ENCODE measurements at regions not wholly inside any gene's neighbourhood (a gene's known extent, or its start where the extent isn't known, plus 50 kb on each side); places are given as distances from the start of the nearest gene placed in this dataset.

DNA sequence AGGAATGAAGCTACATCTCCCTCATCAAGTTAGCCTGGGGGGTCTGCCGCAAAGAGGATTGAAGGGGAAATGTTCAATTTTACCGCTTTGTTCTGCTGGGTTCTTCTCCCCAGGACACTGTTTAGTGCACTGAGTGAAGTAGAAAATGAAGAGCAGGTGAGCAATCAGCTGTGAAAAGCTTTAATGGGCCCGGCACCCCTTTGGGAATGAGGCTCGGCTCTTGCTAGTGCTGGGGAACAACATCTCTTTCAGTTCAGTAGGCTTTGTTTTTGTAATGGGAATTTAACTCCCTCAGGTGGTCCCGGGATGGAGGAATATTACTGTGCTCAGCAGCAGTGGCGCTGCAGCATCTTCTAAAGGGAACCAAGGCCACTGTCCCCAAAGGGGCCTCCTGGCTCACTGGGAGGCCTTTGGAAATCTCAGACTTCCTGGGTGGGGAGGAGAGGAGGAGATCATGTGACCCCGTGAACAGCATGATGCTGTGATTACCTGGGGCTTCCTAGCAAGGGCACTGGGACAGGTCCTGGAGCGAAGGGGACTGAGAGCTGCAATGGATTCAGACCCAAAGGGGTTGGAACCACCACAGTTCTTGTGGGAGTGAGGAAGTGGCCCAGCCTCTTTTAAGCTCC is 85.2 kb upstream of the MAX start:
- DNase-seq, result no peak

DNA sequence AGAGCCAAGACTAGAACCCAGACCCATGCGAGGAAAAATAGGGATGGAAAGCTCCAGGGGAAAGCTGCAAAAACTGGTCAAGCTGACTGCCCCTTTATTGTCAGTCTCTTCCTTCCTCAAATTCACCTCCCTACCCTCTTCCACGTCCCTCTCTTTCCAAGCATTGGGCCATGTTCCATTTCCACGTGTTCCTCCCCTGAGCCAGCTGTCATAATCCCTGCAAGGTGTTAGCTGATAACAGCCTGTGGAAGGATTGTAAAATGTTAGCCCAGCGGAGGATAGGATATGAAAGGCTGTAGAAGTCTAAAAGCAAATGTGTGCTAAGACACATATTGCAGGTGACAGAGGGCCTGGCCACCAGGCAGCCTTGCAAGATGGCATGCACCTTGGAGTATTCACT is 88.0 kb upstream of the MAX start:
- DNase-seq, result no peak

GRCh38 chr14:65191716-65192115 is 89.4 kb upstream of the MAX start:
- no peak for DNase-seq

DNA sequence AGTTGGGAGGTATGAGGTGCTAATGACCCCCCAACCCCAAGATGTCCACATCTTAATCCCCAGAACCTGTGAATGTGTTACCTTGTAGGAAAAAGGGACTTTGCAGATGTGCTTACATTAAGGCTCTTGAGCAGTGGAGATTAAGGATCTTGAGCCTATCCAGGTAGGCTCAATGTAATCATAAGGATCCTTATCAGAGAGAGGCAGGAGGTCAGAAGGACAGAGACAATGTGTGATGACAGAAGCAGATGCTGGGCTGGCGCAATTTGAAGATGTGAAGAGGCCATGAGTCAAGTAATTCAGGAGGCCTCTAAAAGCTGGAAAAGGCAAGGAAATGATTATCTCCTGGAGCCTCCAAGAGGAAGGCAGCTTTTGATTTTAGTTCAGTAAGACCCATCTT is 90.4 kb upstream of the MAX start:
- no peak for DNase-seq

- DNase-seq, result no peak
Observed at GRCh38 chr14:65193916-65194590, 91.7 kb upstream of the MAX start.

GRCh38 chr14:65195042-65195719 is 92.9 kb upstream of the MAX start:
- DNase-seq, result no peak

DNA sequence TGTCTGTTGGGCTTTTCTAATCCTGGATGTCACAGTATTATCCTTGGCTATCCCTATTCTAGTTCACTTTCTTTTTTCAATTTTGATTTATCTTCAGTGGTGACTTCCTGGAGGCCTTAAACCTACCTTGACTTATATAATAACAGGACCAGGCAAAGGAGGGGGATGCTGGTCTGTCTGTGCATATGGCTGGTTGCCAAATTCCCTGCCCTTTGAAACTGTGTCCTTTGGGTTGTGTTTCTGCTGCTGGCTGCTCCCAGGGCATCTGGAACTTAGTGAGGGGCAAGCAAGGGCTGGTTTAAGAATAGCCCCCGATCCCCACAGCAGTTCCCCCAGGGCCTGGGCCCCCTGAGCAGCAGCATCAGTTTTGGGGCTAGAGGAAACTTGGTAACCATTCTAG is 96.0 kb upstream of the MAX start:
- DNase-seq, result no peak

DNA sequence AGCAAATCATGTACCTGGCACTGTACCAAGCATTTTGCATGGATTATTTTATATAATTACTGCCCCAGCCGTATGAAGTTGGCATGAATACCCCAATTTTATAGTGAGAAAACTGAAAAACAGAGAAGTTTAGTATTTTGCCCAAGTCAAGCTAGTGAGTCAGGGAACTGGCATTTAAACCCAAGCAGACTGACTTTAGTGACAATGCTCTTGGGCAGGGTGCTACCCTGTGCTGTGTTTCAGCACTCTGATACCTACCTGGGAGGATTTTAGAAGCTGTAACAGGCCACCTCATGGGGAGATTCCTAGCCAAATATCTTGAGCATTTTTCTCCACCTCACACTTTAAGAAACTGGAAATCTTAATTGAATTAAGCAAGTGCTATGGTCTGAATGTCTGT is 98.1 kb upstream of the MAX start:
- DNase-seq, result no peak

DNA sequence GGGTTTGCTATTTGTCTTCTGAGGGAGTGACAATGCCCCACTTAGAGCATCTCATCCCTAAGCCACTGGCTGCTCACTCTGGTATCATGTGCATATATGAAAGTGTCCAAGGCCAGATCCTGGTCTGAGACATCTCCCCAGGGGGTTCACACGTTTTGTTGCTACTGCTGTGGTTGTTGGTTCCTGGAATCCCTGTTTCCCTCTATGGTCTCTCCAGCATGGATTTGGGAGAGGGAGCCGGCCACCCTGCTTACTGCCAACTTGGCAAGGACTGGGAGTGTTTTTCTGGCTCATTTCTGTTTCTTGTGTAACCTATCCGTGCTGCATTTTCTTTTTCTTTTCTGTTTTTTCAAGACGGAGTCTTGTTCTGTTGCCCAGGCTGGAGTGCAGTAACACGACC is 101.3 kb upstream of the MAX start:
- no peak for DNase-seq

GRCh38 chr14:65204056-65204455 is 101.7 kb upstream of the MAX start:
- no peak for DNase-seq

DNA sequence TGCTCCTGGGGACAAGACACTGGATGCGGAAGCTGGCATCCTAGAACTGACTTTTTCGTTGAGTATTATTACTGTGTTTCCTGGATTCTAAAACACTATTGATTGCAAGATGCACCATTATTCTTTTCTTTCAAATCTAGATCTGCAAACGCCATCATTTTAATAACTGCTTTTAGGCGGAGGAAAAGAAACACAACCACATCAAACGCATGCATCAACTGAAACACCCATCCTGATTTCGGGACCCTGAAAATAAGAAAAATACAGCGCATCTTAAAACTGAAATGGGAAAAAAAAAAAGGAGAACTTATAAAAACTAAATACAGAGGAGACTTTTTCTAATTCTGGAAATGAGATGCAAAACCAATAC is 103.7 kb upstream of the MAX start:
- no peak for DNase-seq

DNA sequence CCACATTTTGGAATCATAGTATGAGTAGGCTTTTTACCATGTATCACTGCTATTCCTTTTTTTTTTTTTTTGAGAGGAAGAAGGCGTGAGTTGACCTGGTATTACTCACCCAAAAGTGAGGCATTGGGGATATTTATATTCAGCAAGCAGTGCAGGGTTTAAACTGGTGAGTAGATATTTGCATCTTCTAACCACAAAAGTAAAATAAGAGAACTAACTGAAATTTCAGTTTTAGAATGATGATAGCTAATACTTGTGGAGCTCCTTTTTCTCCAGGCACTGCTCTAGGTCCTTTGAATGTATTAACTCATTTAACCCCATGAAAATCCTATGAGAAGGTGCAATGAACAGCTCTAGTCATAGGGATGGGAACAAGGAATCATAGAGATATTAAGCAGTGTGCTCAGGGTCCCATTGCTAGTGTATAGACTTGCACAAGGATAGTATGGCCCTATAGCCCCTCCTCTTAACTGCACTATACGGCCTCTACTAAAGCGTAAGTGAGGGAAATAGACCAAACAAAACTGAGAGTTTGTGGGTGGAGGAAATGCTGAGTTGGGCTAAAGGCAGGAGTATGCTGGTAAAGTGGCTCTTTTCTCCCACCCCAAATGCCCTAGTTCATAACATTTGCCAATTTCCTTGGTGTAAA is 104.3 kb upstream of the MAX start:
- DNase-seq, result no peak

DNA sequence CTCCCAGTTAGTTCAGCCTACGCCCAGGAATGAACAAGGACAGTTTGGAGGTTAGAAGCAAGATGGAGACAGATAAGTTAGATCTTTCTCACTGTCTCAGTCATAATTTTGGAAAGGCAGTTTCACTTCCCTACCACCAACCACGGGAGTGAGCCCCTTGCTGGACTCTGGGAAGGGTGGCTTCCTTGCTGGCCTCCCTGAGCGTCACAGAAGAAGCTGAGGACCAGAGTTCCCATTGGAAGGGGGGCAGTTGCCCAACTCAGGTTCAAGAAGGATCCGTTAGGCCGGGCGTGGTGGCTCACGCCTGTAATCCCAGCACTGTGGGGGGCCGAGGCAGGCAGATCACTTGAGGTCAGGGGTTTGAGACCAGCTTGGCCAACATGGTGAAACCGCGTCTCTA is 106.2 kb upstream of the MAX start:
- no peak for DNase-seq

- DNase-seq, result no peak
Observed at GRCh38 chr14:65210118-65210821, 108.0 kb upstream of the MAX start.

- no peak for DNase-seq
Observed at GRCh38 chr14:65210822-65211182, 108.5 kb upstream of the MAX start.

- no peak for DNase-seq
Observed at GRCh38 chr14:65211341-65211987, 109.1 kb upstream of the MAX start.

- DNase-seq, result no peak
Observed at GRCh38 chr14:65213316-65213715, 111.0 kb upstream of the MAX start.

DNA sequence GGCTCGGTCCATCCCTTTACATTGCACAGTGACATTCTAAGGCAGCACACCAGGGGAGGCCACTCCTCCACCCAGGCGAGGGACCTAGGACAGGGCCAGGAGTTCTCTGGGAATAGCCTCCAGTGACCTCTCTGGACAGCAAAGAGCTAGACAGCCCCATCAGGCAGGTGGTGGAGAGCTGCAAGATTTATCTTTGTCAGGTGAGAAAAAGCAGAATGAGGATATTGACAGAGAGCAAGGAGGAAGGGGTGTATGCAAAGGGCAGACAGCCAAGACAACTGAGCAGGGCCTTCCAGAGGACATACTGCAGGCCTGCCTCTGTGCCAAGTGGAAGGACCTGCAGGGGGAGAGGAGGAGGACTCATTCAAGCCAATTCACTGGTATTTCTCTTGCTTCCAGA is 112.4 kb upstream of the MAX start:
- DNase-seq, result no peak

DNA sequence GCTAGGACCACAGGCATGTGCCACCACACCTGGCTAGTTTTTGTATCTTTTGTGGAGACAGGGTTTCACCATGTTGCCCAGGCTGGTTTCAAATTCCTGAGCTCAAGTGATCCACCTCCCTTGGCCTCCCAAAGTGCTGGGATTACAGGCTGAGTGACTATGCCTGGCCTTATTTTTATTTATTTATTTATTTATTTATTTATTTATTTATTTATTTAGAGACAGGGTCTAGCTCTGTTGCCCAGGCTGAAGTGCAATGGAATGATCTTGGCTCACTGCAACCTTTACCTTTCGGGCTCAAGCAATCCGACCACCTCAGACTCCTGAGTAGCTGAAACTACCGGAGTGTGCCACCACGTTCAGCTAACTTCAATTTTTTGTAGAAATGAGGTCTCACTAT is 117.0 kb upstream of the MAX start:
- DNase-seq, result no peak

GRCh38 chr14:65222440-65222858 is 120.1 kb upstream of the MAX start:
- DNase-seq, result peak; percentile 6 to 59 (median 22)

GRCh38 chr14:65223636-65224035 is 121.3 kb upstream of the MAX start:
- peak in 2 of 6 experiments; percentile 10 to 14 for DNase-seq

GRCh38 chr14:65224799-65225198 is 122.5 kb upstream of the MAX start:
- DNase-seq, result no peak

All from stimulated activated naive CD4-positive, alpha-beta T cell (primary cell).